GM12872 (cell line): ENCODE measurements at regions not wholly inside any gene's neighbourhood (a gene's known extent, or its start where the extent isn't known, plus 50 kb on each side); places are given as distances from the start of the nearest gene placed in this dataset.
A peak's percentile ranks its signal among the peaks of the same experiment; 100 is the strongest.

Experiments
- CTCF ChIP-seq: IDR thresholded peaks from 3 replicates; pipeline ENCODE4 v1.5.1; 2011; ENCODE audit warnings: low read depth, mild to moderate bottlenecking, low read length, moderate library complexity; ENCODE audit not compliant: insufficient read depth

DNA sequence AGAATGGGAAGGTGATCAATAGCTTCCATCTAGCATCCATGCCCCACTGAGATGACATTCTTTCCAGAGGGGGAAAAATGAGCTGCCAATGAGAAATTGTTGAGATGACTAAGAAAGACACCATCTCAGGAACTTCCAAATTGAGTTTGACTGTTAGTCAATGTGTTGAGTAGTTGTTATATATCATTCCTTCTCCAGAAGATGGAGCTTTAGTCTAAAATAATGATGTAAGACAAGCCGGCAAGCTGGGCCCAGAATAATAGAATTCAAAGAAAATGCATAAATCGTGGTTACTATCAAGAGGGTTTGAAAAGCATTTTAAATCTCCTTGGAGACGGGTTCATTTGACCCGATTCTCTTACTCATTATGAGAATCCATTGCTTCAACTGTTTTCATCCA, 71.0 kb upstream of the ATF7IP2 start:
- peak; percentile 29; the same call in 1 of the 3 replicates for TF ChIP-seq CTCF

DNA sequence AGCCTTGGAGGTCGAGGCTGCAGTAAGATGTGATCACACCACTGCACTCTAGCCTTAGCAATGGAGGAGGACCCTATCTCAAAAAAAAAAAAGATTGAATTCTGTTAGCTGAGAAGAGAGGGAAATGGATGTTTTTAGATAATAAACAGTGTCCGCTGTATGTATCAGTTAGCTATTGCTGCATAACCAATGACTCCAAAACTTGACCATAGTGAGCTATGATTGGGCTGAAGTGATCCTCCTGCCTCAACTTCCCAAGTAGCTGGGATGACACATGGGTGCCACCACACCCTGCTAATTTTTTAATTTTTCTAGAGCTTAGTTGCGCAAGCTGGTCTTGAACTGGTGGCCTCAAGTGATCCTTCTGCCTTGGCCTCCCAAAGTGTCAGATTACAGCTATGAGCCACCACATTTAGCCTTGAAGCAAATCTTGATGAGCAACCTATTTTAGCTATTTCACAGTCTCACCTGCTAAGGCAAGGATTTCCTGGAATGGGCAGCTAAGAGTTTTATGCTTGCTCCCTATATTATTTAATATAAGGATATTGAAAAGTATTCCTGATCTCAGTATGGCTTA, 68.3 kb upstream of the ATF7IP2 start:
- TF ChIP-seq CTCF: no peak

- TF ChIP-seq CTCF: no peak
These were observed 66.9 kb upstream of the ATF7IP2 start for GRCh38 chr16:10318798-10319500.

GRCh38 chr16:10321407-10322387, 64.2 kb upstream of the ATF7IP2 start:
- no peak for TF ChIP-seq CTCF

- TF ChIP-seq CTCF: no peak
These were observed 62.9 kb upstream of the ATF7IP2 start for GRCh38 chr16:10322723-10323527.

GRCh38 chr16:10323528-10323869, 62.4 kb upstream of the ATF7IP2 start:
- no peak for TF ChIP-seq CTCF

DNA sequence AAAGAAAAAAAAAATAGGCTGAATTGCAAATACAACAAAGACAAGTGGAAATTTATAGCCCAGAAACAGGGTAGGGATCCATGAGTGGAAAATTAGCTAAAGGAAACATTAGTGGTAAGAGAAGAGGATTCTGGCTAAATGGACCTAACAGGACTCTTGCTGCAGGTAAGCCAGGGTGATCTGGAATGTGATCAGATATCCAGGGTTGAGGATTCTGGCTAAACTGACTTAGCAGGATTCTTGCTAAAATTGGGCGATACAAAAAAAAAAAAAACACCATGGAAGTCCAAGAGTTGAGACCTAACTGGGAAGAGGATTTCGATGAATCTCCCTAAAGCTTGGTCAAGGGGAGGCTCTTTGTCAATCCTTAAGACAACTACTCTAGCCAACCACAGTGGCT, 61.7 kb upstream of the ATF7IP2 start:
- TF ChIP-seq CTCF: no peak
